Vagina (tissue), 2 donors: ENCODE measurements at regions not wholly inside any gene's neighbourhood (a gene's known extent, or its start where the extent isn't known, plus 50 kb on each side); places are given as distances from the start of the nearest gene placed in this dataset.

Experiments
- DNase-seq, 2 donors: peaks; one replicate each; pipeline ENCODE4 v3.0.0-alpha.2; 2017; ENCODE audit errors: extremely low spot score in 2 of 2
- H3K27ac ChIP-seq: fragments of 200-600 bp; sonication (generic); one replicate; pipeline ENCODE4 v1.5.1; 2019
- H3K27me3 ChIP-seq: fragments of 200-600 bp; sonication (generic); one replicate; pipeline ENCODE4 v1.5.1; 2019
- H3K36me3 ChIP-seq, 2 donors: fragments of 200-600 bp; sonication (generic); one replicate each; pipeline ENCODE4 v1.5.1; 2017 to 2019
- H3K4me1 ChIP-seq: fragments of 200-600 bp; sonication (generic); one replicate; pipeline ENCODE4 v1.5.1; 2019
- H3K4me3 ChIP-seq, 2 donors: fragments of 200-600 bp; sonication (generic); 1 replicate in 1 of 2; 2 replicates in 1 of 2; pipeline ENCODE4 v1.5.1; 2016 to 2019
- H3K9me3 ChIP-seq: fragments of 200-600 bp; sonication (generic); one replicate; pipeline ENCODE4 v1.5.1; 2019
- POLR2A ChIP-seq, 2 donors: fragments of 450-650 bp; IDR thresholded peaks; one replicate each; pipeline ENCODE4 v1.6.1; 2017; ENCODE audit warnings: antibody characterized with exemption in 2 of 2, mild to moderate bottlenecking in 2 of 2, moderate library complexity in 2 of 2
- POLR2AphosphoS5 ChIP-seq, 2 donors: sonication (generic); formaldehyde crosslinking; IDR thresholded peaks; one replicate each; pipeline ENCODE4 v1.9.0; 2017; ENCODE audit warnings: antibody characterized with exemption in 2 of 2, mild to moderate bottlenecking in 2 of 2, low read depth in 1 of 2; ENCODE audit not compliant: insufficient read depth in 1 of 2
- intact Hi-C: fragments of 100-400 bp; cut with DNase I; formaldehyde crosslinking; loops from one replicate; pipeline ENCODE4 v1.15.1; 2023
- TF ChIP-seq, protein P1 (sequence below), 3 experiments: fragments of 450-650 bp in 2 of 3; fragments of 200-600 bp in 1 of 3; sonication (generic) in 1 of 3; IDR thresholded peaks; one replicate each; pipeline ENCODE4 v1.5.1; 2017 to 2019; ENCODE audit warnings: antibody characterized with exemption in 3 of 3, mild to moderate bottlenecking in 2 of 3, moderate library complexity in 2 of 3

DNA sequence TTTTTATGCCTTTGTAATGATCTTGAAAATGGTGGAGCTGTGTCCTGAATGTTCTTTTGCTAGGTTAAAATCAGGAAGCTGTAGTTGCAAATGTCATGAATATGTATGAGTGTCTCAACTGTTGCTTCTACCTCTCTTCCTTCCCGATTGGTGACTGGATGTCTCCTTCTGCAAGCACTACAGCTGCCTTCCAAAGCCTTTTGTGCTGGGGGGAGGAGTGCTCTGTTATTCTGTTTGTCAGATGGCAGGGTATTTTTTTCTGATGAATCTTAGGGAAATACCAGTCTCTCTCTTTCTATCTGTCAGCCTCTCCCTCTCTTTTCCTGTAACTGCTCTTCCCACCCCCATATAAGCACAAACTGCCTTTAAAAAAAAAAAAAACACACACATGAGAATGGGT is 1396.3 kb upstream of the CELF4 start:
- no peaks in the 10 kb centered on the region for H3K27me3 ChIP-seq
- no peaks in the 10 kb centered on the region for H3K36me3 ChIP-seq
- TF ChIP-seq, protein P1, sequence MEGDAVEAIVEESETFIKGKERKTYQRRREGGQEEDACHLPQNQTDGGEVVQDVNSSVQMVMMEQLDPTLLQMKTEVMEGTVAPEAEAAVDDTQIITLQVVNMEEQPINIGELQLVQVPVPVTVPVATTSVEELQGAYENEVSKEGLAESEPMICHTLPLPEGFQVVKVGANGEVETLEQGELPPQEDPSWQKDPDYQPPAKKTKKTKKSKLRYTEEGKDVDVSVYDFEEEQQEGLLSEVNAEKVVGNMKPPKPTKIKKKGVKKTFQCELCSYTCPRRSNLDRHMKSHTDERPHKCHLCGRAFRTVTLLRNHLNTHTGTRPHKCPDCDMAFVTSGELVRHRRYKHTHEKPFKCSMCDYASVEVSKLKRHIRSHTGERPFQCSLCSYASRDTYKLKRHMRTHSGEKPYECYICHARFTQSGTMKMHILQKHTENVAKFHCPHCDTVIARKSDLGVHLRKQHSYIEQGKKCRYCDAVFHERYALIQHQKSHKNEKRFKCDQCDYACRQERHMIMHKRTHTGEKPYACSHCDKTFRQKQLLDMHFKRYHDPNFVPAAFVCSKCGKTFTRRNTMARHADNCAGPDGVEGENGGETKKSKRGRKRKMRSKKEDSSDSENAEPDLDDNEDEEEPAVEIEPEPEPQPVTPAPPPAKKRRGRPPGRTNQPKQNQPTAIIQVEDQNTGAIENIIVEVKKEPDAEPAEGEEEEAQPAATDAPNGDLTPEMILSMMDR (IDR thresholded peaks at IDR 0.05), result no peak
- TF ChIP-seq POLR2A (IDR thresholded peaks at IDR 0.05) (no peak), POLR2AphosphoS5 (IDR thresholded peaks at IDR 0.05; ENCODE audit: insufficient read depth in 1 of 2, low read depth in 1 of 2) (no peak)
- H3K9me3 ChIP-seq, result no peaks in the 10 kb centered on the region
- intact Hi-C loops, result no loop called here
- H3K4me3 ChIP-seq, result no peak overlapping the region
- H3K27ac ChIP-seq, result no peak overlapping the region
- H3K4me1 ChIP-seq, result no peaks in the 10 kb centered on the region
- no peak for DNase-seq

DNA sequence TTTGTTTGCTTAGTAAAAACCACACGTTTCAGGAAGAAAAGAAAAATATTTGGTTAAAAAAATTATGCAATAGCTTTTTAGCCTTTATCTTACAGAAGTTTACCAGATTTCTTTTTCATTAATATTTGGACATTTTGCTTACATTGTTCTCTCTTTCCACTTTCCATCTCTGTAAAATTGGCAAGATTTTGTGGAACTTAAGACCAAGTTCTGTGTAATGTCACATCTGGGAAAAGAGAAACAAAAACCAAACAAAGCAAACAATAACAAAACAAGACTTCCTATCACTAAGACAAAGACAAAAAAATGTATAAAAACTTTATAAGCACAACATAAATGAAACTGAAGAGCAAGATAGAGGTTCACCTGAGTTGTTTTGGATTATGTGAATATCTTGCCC is 1392.1 kb upstream of the CELF4 start:
- Histone ChIP-seq H3K36me3 (no peaks in the 10 kb centered on the region), H3K27ac (no peak overlapping the region), H3K4me1 (no peaks in the 10 kb centered on the region), H3K4me3 (no peak overlapping the region), H3K9me3 (no peaks in the 10 kb centered on the region), H3K27me3 (no peaks in the 10 kb centered on the region)
- TF ChIP-seq, protein P1 (IDR thresholded peaks at IDR 0.05), result no peak
- TF ChIP-seq POLR2A (IDR thresholded peaks at IDR 0.05) (no peak), POLR2AphosphoS5 (IDR thresholded peaks at IDR 0.05; ENCODE audit: insufficient read depth in 1 of 2, low read depth in 1 of 2) (no peak)
- DNase-seq, result no peak
- intact Hi-C loops, result no loop called here

DNA sequence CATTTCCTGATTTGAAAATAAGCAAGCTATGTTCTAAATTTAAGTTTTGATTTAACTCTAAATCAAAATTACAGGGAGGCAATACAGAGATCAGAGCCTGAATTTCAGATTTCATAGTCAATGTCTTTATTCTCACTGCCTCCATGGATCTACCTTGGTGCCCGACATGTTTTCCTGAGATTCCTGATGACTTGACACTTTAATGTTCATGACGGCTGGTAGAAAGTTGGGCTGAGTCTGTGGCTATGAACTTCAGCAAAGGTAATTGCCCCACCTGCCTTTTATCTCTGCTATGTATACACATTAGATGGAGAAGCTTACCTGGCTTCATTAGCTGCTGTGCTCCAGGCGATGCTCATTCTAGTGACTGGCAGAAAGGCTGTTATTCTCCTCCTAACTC is 1390.5 kb upstream of the CELF4 start:
- intact Hi-C loops, result no loop called here
- no peaks in the 10 kb centered on the region for H3K36me3 ChIP-seq
- DNase-seq, result no peak
- H3K27ac ChIP-seq, result no peak overlapping the region
- no peaks in the 10 kb centered on the region for H3K9me3 ChIP-seq
- H3K4me3 ChIP-seq, result no peak overlapping the region
- TF ChIP-seq POLR2A (IDR thresholded peaks at IDR 0.05) (no peak), POLR2AphosphoS5 (IDR thresholded peaks at IDR 0.05; ENCODE audit: insufficient read depth in 1 of 2, low read depth in 1 of 2) (no peak)
- TF ChIP-seq, protein P1 (IDR thresholded peaks at IDR 0.05), result no peak
- no peaks in the 10 kb centered on the region for H3K27me3 ChIP-seq
- H3K4me1 ChIP-seq, result no peaks in the 10 kb centered on the region

DNA sequence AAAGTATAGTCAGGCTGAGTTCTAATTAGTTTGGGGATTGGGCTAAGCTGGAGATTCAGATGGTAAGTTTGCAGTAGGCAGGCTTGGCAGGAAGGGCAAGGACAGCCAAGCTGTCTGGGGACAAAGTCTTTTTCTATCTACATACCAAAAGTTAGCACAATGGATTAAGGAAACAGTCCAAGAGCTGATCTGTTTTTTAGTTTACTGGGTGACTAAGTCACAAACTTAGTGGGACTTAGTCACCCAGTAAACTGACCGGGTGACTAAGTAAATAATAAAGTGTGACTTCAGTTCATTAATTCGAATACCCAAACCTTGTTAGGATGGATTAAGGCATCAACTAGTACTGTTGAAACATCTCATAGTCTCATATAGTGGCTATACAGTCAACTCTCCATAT is 1386.0 kb upstream of the CELF4 start:
- Histone ChIP-seq H3K27me3 (no peaks in the 10 kb centered on the region), H3K9me3 (no peaks in the 10 kb centered on the region), H3K4me1 (no peaks in the 10 kb centered on the region), H3K36me3 (no peaks in the 10 kb centered on the region), H3K27ac (no peak overlapping the region), H3K4me3 (no peak overlapping the region)
- intact Hi-C loops, result loop anchor here (5.0 kb wide), 1 partner anchor 1254 kb away; no protein-coding TSS in a partner anchor
- TF ChIP-seq POLR2A (IDR thresholded peaks at IDR 0.05) (no peak), POLR2AphosphoS5 (IDR thresholded peaks at IDR 0.05; ENCODE audit: insufficient read depth in 1 of 2, low read depth in 1 of 2) (no peak)
- TF ChIP-seq, protein P1 (IDR thresholded peaks at IDR 0.05), result no peak
- DNase-seq, result no peak

DNA sequence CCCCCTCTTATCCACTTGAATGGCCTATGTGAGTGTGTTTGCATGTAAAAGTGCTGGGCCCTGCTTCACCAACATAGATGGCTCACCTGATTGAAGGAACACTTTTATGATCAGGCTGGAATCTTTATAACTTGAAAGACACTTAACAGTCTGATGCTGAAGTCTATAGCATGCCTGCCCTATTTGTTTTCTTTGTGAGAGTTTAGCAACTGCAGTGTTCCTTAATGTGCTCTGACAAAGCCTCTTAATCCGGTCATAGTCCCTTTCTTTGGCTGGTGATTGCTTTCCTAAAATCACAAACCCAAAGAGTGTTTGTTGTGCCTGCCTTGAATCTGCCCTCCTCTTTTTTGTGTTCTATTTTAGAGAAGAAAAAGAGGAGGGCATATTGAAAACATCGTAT is 1382.8 kb upstream of the CELF4 start:
- DNase-seq, result no peak
- no peak for TF ChIP-seq POLR2AphosphoS5 (IDR thresholded peaks at IDR 0.05; ENCODE audit: insufficient read depth in 1 of 2, low read depth in 1 of 2)
- TF ChIP-seq, protein P1 (IDR thresholded peaks at IDR 0.05), result no peak
- TF ChIP-seq POLR2A (IDR thresholded peaks at IDR 0.05), result no peak
- intact Hi-C loops, result no loop called here
- Histone ChIP-seq H3K9me3 (no peaks in the 10 kb centered on the region), H3K4me1 (no peaks in the 10 kb centered on the region), H3K4me3 (no peak overlapping the region), H3K27me3 (no peaks in the 10 kb centered on the region), H3K27ac (no peak overlapping the region), H3K36me3 (no peaks in the 10 kb centered on the region)
